ENCODE measurements at regions not wholly inside any gene's neighbourhood (a gene's known extent, or its start where the extent isn't known, plus 50 kb on each side); places are given as distances from the start of the nearest gene placed in this dataset.

GRCh38 chr1:163265547-163265946 lies 56.2 kb upstream of the NUF2 start (continued):
- TF ChIP-seq, protein P1, sequence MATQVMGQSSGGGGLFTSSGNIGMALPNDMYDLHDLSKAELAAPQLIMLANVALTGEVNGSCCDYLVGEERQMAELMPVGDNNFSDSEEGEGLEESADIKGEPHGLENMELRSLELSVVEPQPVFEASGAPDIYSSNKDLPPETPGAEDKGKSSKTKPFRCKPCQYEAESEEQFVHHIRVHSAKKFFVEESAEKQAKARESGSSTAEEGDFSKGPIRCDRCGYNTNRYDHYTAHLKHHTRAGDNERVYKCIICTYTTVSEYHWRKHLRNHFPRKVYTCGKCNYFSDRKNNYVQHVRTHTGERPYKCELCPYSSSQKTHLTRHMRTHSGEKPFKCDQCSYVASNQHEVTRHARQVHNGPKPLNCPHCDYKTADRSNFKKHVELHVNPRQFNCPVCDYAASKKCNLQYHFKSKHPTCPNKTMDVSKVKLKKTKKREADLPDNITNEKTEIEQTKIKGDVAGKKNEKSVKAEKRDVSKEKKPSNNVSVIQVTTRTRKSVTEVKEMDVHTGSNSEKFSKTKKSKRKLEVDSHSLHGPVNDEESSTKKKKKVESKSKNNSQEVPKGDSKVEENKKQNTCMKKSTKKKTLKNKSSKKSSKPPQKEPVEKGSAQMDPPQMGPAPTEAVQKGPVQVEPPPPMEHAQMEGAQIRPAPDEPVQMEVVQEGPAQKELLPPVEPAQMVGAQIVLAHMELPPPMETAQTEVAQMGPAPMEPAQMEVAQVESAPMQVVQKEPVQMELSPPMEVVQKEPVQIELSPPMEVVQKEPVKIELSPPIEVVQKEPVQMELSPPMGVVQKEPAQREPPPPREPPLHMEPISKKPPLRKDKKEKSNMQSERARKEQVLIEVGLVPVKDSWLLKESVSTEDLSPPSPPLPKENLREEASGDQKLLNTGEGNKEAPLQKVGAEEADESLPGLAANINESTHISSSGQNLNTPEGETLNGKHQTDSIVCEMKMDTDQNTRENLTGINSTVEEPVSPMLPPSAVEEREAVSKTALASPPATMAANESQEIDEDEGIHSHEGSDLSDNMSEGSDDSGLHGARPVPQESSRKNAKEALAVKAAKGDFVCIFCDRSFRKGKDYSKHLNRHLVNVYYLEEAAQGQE (IDR thresholded peaks at IDR 0.05; ENCODE audit: unreplicated experiment), result no peak
- no peak for TF ChIP-seq EZH2phosphoT487 (IDR thresholded peaks at IDR 0.05; ENCODE audit: unreplicated experiment)
- no peak for TF ChIP-seq ZNF114 (CRISPR knock-in tag; IDR thresholded peaks at IDR 0.05)

DNA sequence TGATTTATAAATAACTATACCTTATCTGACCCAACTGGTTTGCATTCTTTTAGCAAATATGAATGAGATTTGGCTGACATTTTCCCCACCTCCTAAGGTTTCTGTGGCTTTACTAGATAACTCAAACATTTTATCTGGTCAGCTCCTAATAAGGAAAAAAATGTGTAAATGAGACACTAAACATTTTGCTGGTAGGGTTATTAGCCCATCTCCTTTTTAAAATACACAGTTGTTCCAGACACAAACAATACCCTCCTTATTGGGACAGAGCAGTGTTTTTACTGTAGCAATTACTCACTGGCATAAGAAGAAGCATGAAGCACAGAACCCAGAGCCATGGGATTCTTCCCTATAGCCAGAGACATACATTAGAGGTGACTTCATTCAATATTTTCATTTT lies 53.8 kb upstream of the NUF2 start:
- no peaks in the 10 kb centered on the region for H4K20me1 ChIP-seq (replicated peaks; ENCODE audit: insufficient read depth)
- no peak overlapping the region for H3K27ac ChIP-seq (ENCODE audit: low read depth)
- DNase-seq (ENCODE audit: low spot score) (no peak), ATAC-seq (no peak)
- H2AFZ ChIP-seq, result no peak overlapping the region
- TF ChIP-seq POLR2AphosphoS5 (IDR thresholded peaks at IDR 0.05; ENCODE audit: low read depth) (no peak), CREB1 (CRISPR knock-in tag; IDR thresholded peaks at IDR 0.05; ENCODE audit: low read depth) (no peak), STAT1 (IDR thresholded peaks at IDR 0.05; ENCODE audit: unreplicated experiment) (no peak), EZH2 (IDR thresholded peaks at IDR 0.05; ENCODE audit: low read depth, unreplicated experiment) (no peak)
- TF ChIP-seq, protein P1 (IDR thresholded peaks at IDR 0.05; ENCODE audit: unreplicated experiment), result no peak
- TF ChIP-seq, protein P2, sequence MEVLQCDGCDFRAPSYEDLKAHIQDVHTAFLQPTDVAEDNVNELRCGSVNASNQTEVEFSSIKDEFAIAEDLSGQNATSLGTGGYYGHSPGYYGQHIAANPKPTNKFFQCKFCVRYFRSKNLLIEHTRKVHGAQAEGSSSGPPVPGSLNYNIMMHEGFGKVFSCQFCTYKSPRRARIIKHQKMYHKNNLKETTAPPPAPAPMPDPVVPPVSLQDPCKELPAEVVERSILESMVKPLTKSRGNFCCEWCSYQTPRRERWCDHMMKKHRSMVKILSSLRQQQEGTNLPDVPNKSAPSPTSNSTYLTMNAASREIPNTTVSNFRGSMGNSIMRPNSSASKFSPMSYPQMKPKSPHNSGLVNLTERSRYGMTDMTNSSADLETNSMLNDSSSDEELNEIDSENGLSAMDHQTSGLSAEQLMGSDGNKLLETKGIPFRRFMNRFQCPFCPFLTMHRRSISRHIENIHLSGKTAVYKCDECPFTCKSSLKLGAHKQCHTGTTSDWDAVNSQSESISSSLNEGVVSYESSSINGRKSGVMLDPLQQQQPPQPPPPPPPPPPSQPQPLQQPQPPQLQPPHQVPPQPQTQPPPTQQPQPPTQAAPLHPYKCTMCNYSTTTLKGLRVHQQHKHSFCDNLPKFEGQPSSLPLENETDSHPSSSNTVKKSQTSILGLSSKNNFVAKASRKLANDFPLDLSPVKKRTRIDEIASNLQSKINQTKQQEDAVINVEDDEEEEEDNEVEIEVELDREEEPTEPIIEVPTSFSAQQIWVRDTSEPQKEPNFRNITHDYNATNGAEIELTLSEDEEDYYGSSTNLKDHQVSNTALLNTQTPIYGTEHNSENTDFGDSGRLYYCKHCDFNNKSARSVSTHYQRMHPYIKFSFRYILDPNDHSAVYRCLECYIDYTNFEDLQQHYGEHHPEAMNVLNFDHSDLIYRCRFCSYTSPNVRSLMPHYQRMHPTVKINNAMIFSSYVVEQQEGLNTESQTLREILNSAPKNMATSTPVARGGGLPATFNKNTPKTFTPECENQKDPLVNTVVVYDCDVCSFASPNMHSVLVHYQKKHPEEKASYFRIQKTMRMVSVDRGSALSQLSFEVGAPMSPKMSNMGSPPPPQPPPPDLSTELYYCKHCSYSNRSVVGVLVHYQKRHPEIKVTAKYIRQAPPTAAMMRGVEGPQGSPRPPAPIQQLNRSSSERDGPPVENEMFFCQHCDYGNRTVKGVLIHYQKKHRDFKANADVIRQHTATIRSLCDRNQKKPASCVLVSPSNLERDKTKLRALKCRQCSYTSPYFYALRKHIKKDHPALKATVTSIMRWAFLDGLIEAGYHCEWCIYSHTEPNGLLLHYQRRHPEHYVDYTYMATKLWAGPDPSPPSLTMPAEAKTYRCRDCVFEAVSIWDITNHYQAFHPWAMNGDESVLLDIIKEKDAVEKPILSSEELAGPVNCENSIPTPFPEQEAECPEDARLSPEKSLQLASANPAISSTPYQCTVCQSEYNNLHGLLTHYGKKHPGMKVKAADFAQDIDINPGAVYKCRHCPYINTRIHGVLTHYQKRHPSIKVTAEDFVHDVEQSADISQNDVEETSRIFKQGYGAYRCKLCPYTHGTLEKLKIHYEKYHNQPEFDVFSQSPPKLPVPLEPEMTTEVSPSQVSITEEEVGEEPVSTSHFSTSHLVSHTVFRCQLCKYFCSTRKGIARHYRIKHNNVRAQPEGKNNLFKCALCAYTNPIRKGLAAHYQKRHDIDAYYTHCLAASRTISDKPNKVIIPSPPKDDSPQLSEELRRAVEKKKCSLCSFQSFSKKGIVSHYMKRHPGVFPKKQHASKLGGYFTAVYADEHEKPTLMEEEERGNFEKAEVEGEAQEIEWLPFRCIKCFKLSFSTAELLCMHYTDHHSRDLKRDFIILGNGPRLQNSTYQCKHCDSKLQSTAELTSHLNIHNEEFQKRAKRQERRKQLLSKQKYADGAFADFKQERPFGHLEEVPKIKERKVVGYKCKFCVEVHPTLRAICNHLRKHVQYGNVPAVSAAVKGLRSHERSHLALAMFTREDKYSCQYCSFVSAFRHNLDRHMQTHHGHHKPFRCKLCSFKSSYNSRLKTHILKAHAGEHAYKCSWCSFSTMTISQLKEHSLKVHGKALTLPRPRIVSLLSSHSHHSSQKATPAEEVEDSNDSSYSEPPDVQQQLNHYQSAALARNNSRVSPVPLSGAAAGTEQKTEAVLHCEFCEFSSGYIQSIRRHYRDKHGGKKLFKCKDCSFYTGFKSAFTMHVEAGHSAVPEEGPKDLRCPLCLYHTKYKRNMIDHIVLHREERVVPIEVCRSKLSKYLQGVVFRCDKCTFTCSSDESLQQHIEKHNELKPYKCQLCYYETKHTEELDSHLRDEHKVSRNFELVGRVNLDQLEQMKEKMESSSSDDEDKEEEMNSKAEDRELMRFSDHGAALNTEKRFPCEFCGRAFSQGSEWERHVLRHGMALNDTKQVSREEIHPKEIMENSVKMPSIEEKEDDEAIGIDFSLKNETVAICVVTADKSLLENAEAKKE (CRISPR knock-in tag; IDR thresholded peaks at IDR 0.05), result no peak
- Mint-ChIP-seq H3K36me3 (ENCODE audit: low read depth) (no peaks in the 10 kb centered on the region), H3K4me3 (no peak overlapping the region), H3K9me3 (no peaks in the 10 kb centered on the region; the same call in 2 of the 3 replicates), H3K4me1 (peaks cover 7% of the 10 kb centered on the region; the same call in 1 of the 3 replicates), H3K27me3 (ENCODE audit: insufficient read depth, low read depth, poor library complexity) (no peaks in the 10 kb centered on the region), H3K27ac (no peak overlapping the region)
- no peaks in the 10 kb centered on the region for H3K36me3 ChIP-seq (ENCODE audit: insufficient read depth)
- H3K4me3 ChIP-seq, result no peak overlapping the region
- H3K27me3 ChIP-seq (ENCODE audit: insufficient read depth), result no peaks in the 10 kb centered on the region
- H3F3A ChIP-seq (replicated peaks; ENCODE audit: low read depth), result no peaks in the 10 kb centered on the region
- no peaks in the 10 kb centered on the region for H3K79me2 ChIP-seq (replicated peaks; ENCODE audit: insufficient read depth)
- H3K4me1 ChIP-seq (ENCODE audit: insufficient read depth), result 0 out of 2 replicates have a peak, but pooled peaks cover 8% of the 10 kb centered on the region
- H3K4me2 ChIP-seq, result no peak overlapping the region
- H3K9me2 ChIP-seq (ENCODE audit: insufficient read depth), result no peaks in the 10 kb centered on the region; the same call in 1 of the 2 replicates

Measured in GM23338 (cell line).